ENCODE measurements at regions not wholly inside any gene's neighbourhood (a gene's known extent, or its start where the extent isn't known, plus 50 kb on each side); places are given as distances from the start of the nearest gene placed in this dataset.

DNA sequence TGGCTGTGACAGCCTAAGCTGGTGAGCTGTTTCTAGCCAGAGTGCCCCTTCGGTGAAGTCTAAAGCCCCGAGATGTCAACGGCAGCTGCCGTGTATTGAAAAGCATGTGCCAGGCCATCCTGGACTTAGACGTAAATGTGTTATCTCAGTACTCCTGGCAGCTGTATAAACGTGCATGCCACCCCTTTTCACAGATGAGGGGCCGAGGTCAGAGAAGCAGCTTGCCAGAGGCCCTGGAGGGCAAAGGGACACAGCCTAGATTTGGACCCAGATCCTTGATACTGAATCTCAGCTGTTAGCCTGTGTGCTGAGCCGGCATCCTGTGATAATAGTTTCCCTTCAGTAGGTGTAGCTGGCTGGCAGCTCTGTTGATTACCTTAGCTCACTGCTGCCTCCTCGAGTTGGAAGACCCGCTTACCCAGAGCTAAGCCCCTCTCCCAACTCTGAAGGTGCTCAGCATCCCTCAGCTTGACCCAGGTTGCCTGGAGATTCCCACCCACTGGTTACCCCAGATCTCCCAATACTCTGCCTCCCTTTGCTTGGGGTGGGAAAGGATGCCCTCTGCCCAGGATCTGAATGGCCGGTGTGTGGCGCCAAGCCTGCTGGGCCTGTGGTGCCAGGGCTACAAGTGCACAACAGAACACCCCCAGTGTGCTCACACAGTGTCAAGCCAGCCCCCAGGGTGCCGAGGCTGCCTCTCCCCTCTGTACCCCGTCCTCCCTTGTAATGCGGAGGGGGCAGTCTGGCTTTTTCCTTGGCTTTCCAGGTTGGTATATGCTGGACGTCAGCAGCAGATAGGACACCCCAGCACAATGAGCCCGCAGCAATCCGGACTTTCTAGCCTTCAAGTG, 59.8 kb upstream of the WNT7B start:
- 46 to 55% methylated on average over 9 to 15 of the region's 18 CpGs for WGBS, 2 donors
- Histone ChIP-seq H3K9me3 (no peaks in the 10 kb centered on the region), H3K4me1 (peaks cover 8 to 19% of the 10 kb centered on the region in 2 donors), H3K36me3 (no peaks in the 10 kb centered on the region), H3K27me3 (no peaks in the 10 kb centered on the region), H3K27ac (peak overlapping the region; percentile 8 to 96 (median 92)), H3K4me3 (replicated peaks in 1 of 3) (peak overlapping the region; percentile 3 to 78 (median 64))
- peak in 1 of 2 donors; percentile 26 for DNase-seq
- intact Hi-C loops (cut with DNase I), result no loop called here
- TF ChIP-seq, protein P1, sequence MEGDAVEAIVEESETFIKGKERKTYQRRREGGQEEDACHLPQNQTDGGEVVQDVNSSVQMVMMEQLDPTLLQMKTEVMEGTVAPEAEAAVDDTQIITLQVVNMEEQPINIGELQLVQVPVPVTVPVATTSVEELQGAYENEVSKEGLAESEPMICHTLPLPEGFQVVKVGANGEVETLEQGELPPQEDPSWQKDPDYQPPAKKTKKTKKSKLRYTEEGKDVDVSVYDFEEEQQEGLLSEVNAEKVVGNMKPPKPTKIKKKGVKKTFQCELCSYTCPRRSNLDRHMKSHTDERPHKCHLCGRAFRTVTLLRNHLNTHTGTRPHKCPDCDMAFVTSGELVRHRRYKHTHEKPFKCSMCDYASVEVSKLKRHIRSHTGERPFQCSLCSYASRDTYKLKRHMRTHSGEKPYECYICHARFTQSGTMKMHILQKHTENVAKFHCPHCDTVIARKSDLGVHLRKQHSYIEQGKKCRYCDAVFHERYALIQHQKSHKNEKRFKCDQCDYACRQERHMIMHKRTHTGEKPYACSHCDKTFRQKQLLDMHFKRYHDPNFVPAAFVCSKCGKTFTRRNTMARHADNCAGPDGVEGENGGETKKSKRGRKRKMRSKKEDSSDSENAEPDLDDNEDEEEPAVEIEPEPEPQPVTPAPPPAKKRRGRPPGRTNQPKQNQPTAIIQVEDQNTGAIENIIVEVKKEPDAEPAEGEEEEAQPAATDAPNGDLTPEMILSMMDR (IDR thresholded peaks at IDR 0.05), result no peak
- TF ChIP-seq POLR2A (IDR thresholded peaks at IDR 0.05), result no peak

DNA sequence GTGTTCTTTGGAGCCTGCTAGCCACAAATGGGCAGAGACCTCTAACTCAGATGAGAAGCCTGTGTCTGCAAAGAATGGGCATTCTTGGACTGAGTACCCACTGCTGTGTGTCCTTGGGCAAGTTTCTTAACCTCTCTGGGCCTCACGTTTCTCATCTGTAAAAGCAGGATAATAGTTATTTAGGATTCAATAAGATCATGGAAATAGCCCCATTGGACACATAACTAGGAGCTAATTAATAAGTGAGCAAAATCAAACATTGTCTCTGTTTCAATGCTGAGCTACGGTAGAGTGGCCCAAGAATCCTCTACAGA, 61.2 kb upstream of the WNT7B start:
- H3K4me1 ChIP-seq, result peaks cover 8 to 30% of the 10 kb centered on the region in 2 donors
- TF ChIP-seq POLR2A (IDR thresholded peaks at IDR 0.05), result no peak
- TF ChIP-seq, protein P1 (IDR thresholded peaks at IDR 0.05), result no peak
- no peak overlapping the region for H3K4me3 ChIP-seq (replicated peaks in 1 of 3)
- no peaks in the 10 kb centered on the region for H3K9me3 ChIP-seq
- no peaks in the 10 kb centered on the region for H3K27me3 ChIP-seq
- H3K27ac ChIP-seq, result no peak overlapping the region
- H3K36me3 ChIP-seq, result no peaks in the 10 kb centered on the region
- intact Hi-C loops (cut with DNase I), result no loop called here
- no peak for DNase-seq
- WGBS, 2 donors, result 69 to 82% methylated on average over 2 of the region's 2 CpGs

- WGBS, 2 donors, result 78 to 83% methylated on average over 18 of the region's 18 CpGs
- Histone ChIP-seq H3K4me1 (peaks cover 13 to 37% of the 10 kb centered on the region in 2 donors), H3K27me3 (no peaks in the 10 kb centered on the region), H3K4me3 (replicated peaks in 1 of 3) (no peak overlapping the region), H3K27ac (no peak overlapping the region), H3K36me3 (no peaks in the 10 kb centered on the region), H3K9me3 (no peaks in the 10 kb centered on the region)
- intact Hi-C loops (cut with DNase I), result no loop called here
- TF ChIP-seq, protein P1 (IDR thresholded peaks at IDR 0.05), result no peak
- no peak for TF ChIP-seq POLR2A (IDR thresholded peaks at IDR 0.05)
- DNase-seq, result no peak
Observed at GRCh38 chr22:46038516-46039430, 61.8 kb upstream of the WNT7B start.

GRCh38 chr22:46039535-46039934, 62.6 kb upstream of the WNT7B start:
- H3K4me1 ChIP-seq, result peaks cover 19 to 42% of the 10 kb centered on the region in 2 donors
- H3K36me3 ChIP-seq, result no peaks in the 10 kb centered on the region
- TF ChIP-seq, protein P1 (IDR thresholded peaks at IDR 0.05), result no peak
- no peak for TF ChIP-seq POLR2A (IDR thresholded peaks at IDR 0.05)
- 75 to 77% methylated on average over 6 of the region's 6 CpGs for WGBS, 2 donors
- H3K27ac ChIP-seq, result no peak overlapping the region
- no peaks in the 10 kb centered on the region for H3K27me3 ChIP-seq
- H3K4me3 ChIP-seq (replicated peaks in 1 of 3), result no peak overlapping the region
- DNase-seq, result no peak
- intact Hi-C loops (cut with DNase I), result no loop called here
- no peaks in the 10 kb centered on the region for H3K9me3 ChIP-seq

Data from thyroid gland (tissue), 4 donors.